HG03045 (cell line): ENCODE measurements at regions not wholly inside any gene's neighbourhood (a gene's known extent, or its start where the extent isn't known, plus 50 kb on each side); places are given as distances from the start of the nearest gene placed in this dataset.
"Not testable (repeated sequence)": the region's sequence is repeated elsewhere in the genome, so short reads cannot be mapped to it uniquely, and the experiment has no call there.

Experiments used
- ATAC-seq: cut with Tn5 transposase; IDR thresholded peaks from one replicate; pipeline ENCODE4 v1.9.1; 2021; ENCODE audit warnings: mild to moderate bottlenecking, moderate library complexity; ENCODE audit not compliant: unreplicated experiment

GRCh38 chr22:23397613-23398567, 182.2 kb downstream of the IGLL1 start:
- ATAC-seq, result no peak

GRCh38 chr22:23397008-23397612, 183.0 kb downstream of the IGLL1 start:
- ATAC-seq, result no peak

GRCh38 chr22:23396362-23397007, 183.6 kb downstream of the IGLL1 start:
- ATAC-seq, result no peak

GRCh38 chr22:23395530-23396361, 184.3 kb downstream of the IGLL1 start:
- ATAC-seq, result no peak

- ATAC-seq, result no peak
Observed at GRCh38 chr22:23394525-23395326, 185.4 kb downstream of the IGLL1 start.

- no peak for ATAC-seq
Observed at GRCh38 chr22:23393721-23394320, 186.3 kb downstream of the IGLL1 start.

- ATAC-seq, result not testable (repeated sequence)
Observed at GRCh38 chr22:23393199-23393598, 186.9 kb downstream of the IGLL1 start.

GRCh38 chr22:23392420-23393121, 187.5 kb downstream of the IGLL1 start:
- ATAC-seq, result no peak

- ATAC-seq, result no peak
Observed at GRCh38 chr22:23391022-23391421, 189.1 kb downstream of the IGLL1 start.

- ATAC-seq, result no peak
Observed at GRCh38 chr22:23389271-23390071, 190.6 kb downstream of the IGLL1 start.

GRCh38 chr22:23388517-23388890, 191.6 kb downstream of the IGLL1 start:
- no peak for ATAC-seq

GRCh38 chr22:23387827-23388516, 192.1 kb downstream of the IGLL1 start:
- no peak for ATAC-seq

- no peak for ATAC-seq
Observed at GRCh38 chr22:23386822-23387580, 193.1 kb downstream of the IGLL1 start.

GRCh38 chr22:23385678-23386631, 194.1 kb downstream of the IGLL1 start:
- ATAC-seq, result no peak

GRCh38 chr22:23384923-23385677, 195.0 kb downstream of the IGLL1 start:
- ATAC-seq, result no peak
